GM10248 (cell line): ENCODE measurements at regions not wholly inside any gene's neighbourhood (a gene's known extent, or its start where the extent isn't known, plus 50 kb on each side); places are given as distances from the start of the nearest gene placed in this dataset.

Source experiments
- CTCF ChIA-PET: fragments of 300-600 bp; sonication (Branson Sonifier 250); formaldehyde crosslinking; extraction: SDS; loops from one replicate; lab custom pipeline; 2021; ENCODE audit warnings: antibody characterized with exemption; lab: Yijun Ruan, JAX
- POLR2A ChIA-PET: fragments of 350-650 bp; sonication (Branson Sonifier 250); formaldehyde crosslinking; extraction: SDS; loops from one replicate; lab custom pipeline; 2020; ENCODE audit warnings: antibody characterized with exemption; lab: Yijun Ruan, JAX
- DNase-seq: peaks from one replicate; pipeline ENCODE4 v3.0.0; 2012; ENCODE audit errors: extremely low spot score
- TF ChIP-seq, protein P1 (sequence below): IDR thresholded peaks from 2 replicates; pipeline ENCODE4 v1.5.1; 2012; ENCODE audit warnings: mild to moderate bottlenecking, low read depth; ENCODE audit errors: extremely low read depth, missing control alignments, control extremely low read depth

DNA sequence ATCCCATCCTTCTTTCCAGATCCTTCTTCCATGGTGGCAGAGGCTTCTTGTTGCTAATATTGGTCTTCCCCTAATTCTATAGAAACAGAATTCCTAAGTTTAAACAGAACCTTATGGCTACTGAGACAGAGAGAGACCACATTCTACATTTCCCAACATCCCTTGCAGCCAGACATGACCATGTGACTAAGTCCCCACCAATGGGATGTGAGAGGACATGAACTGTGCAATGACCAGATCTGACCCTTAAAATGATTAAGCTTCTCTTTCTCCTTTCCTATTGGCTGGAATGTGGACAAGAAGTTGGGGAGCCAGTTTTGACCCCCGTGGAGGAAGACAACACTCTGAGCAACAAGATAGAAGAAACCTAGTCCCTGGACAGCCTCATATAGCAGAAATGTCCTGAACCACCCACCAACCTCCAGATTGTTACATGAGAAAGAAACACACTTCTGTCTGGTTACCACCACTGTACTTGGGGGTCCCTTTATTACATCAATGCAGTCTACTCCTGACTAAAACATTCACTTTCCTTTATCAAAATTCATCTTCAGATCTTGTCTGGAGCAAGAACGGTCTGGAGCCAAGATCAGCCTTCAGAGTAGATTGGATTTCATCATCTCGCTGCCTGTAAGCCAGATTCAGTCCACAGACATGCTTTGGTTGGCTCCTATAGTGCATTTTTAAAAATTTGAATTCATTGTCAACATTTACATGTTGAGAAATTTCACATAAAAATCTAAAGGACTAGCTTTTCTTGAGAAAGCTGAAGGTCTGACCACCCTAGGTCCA is 183.9 kb downstream of the SHQ1 start:
- TF ChIP-seq, protein P1, sequence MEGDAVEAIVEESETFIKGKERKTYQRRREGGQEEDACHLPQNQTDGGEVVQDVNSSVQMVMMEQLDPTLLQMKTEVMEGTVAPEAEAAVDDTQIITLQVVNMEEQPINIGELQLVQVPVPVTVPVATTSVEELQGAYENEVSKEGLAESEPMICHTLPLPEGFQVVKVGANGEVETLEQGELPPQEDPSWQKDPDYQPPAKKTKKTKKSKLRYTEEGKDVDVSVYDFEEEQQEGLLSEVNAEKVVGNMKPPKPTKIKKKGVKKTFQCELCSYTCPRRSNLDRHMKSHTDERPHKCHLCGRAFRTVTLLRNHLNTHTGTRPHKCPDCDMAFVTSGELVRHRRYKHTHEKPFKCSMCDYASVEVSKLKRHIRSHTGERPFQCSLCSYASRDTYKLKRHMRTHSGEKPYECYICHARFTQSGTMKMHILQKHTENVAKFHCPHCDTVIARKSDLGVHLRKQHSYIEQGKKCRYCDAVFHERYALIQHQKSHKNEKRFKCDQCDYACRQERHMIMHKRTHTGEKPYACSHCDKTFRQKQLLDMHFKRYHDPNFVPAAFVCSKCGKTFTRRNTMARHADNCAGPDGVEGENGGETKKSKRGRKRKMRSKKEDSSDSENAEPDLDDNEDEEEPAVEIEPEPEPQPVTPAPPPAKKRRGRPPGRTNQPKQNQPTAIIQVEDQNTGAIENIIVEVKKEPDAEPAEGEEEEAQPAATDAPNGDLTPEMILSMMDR, result no peak
- ChIA-PET POLR2A (no interaction called here), CTCF (interaction anchor here (0.7 to 4.6 kb wide), 18 partner anchors 12 to 422 kb away, joined by 3 to 101 read pairs (median 10); no protein-coding TSS in a partner anchor)
- DNase-seq, result no peak

DNA sequence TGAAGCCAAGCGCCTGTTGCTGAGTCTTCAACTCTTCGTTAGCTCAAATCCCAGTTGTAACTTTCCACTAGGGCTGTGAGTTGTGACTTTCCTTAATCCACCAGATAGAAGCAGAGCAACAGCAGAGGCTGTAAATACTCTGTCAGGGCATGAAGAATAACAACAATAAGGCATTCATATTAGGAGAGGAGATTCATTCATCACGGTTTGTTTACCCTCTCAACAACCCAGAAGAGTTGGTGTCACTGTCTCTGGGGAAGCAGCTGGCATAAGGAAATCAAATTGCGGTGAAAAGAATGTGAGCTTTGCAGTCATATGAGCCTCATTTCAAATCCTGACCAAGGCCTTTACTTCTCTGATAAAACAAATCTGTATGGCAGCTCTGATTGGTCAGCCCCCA is 184.8 kb downstream of the SHQ1 start:
- ChIA-PET CTCF (interaction anchor here (0.7 to 4.6 kb wide), 3 partner anchors 28 to 159 kb away, joined by 3 to 101 read pairs (median 31); no protein-coding TSS in a partner anchor), POLR2A (no interaction called here)
- no peak for DNase-seq
- TF ChIP-seq, protein P1, result no peak

DNA sequence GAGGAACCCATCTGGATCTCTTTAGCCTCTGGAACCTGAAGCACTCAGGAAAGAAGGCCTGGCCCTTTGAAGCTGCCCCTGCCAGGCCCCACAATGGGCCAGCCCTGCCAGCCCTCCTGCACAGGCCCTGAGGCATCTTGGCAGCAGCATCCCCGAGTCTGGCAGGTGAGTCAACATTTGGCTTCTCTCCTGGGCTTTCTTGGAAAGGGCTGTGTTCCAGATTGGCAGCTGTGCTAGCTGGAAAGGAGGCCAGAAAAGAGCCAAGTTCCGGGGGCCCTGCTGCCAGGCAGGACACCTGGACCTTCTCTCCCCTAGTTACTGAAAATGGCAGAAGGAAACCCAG is 187.2 kb downstream of the SHQ1 start:
- POLR2A ChIA-PET, result no interaction called here
- CTCF ChIA-PET, result interaction anchor here (0.8 kb wide), 1 partner anchor 161 kb away, joined by 3 read pairs; no protein-coding TSS in a partner anchor
- DNase-seq, result no peak
- TF ChIP-seq, protein P1, result no peak

DNA sequence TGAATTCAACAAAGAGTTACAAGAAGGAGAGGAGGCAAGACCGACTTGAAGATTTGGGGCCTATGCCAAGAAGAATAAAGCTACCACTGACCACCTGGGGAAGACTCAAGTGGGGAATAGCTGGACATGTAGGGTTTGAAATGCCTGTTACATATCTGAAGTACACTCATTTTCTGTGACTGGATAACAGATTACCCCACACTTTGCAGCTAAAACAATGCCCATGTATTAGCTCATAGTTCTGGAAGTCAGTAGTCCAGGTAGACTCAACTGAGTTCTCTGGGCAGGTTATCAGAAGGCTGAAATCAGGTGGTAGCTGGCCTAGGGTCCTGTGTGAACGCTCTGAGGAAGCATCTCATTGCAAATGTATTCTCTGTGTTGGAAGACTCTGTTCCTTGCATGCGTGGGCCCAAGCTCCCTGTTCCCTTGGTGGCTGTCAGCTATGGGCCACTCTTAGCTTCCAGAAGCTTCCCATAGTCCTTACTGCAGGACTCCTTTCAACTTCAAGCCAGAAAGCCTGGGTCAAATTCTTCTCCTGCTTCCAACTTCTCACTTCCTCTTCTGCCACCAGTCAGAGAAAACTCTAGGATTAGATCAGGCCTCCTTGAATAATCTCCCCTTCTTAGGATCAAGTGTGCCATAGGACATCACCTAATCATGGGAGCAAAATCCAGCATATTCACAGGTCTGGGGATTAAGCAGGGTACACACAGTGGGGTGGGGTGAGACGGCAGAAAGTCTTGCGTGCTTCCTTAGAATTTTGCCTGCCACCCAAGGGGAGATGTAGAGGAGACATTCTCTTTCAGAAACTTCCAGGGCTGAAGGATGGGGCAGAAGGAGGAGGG is 187.8 kb downstream of the SHQ1 start:
- TF ChIP-seq, protein P1, result no peak
- ChIA-PET POLR2A (no interaction called here), CTCF (interaction anchor here (1.1 kb wide), 1 partner anchor 785 kb away, joined by 3 read pairs; no protein-coding TSS in a partner anchor)
- DNase-seq, result no peak

DNA sequence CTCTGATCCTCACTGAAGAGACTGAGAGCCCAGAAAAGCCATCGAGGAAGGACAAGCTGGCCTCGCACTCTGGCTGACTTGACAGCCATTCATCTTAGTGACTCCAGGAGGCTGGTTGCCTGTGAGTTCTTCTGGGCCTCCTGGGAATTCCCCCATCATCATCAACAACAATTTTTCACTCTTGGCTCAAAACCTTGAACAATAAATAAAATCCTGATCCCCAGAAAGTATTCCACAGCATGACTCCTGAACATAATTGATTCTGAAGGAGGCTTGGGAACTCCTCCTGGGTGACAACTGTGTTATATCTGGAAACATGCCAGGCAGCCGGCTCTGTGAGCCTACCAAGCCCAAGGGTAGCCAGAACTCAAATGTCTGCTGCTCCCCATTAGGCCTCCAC is 188.6 kb downstream of the SHQ1 start:
- TF ChIP-seq, protein P1, result no peak
- no peak for DNase-seq
- ChIA-PET CTCF (interaction anchor here (1.1 kb wide), 1 partner anchor 784 kb away, joined by 3 read pairs; no protein-coding TSS in a partner anchor), POLR2A (no interaction called here)

DNA sequence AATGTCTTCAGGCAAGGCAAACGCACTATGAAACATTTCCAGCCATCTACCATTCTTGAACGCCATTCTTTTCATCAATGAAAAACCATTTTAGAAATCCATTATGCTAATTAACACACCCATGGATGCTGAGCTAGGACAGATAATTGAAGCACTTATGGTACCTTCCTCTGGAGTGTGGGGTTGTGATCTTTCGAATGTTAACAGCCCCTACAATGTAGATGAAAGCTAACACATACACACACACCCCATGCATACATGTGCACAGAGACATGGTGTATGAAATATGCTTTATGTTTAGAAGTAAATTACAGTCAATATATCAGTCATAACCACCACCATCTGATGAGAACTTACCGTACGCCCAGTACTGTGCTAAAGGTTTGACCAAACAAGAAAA is 189.1 kb downstream of the SHQ1 start:
- no peak for DNase-seq
- TF ChIP-seq, protein P1, result no peak
- ChIA-PET POLR2A (no interaction called here), CTCF (interaction anchor here (1.1 kb wide), 1 partner anchor 784 kb away, joined by 3 read pairs; no protein-coding TSS in a partner anchor)
